Gastrocnemius medialis (tissue), 4 donors: ENCODE measurements at regions not wholly inside any gene's neighbourhood (a gene's known extent, or its start where the extent isn't known, plus 50 kb on each side); places are given as distances from the start of the nearest gene placed in this dataset.

Experiments
- POLR2A ChIP-seq, 2 donors: fragments of 450-650 bp; IDR thresholded peaks; one replicate each; pipeline ENCODE4 v1.6.1; 2017; ENCODE audit warnings: antibody characterized with exemption in 2 of 2, mild to moderate bottlenecking in 2 of 2, moderate library complexity in 2 of 2
- TF ChIP-seq, protein P1 (sequence below), 5 experiments: fragments of 450-650 bp in 3 of 5; fragments of 200-600 bp in 2 of 5; sonication (generic) in 2 of 5; IDR thresholded peaks in 4 of 5; conservative IDR thresholded peaks in 1 of 5; 1 replicate in 4 of 5; 2 replicates in 1 of 5; pipeline ENCODE4 v1.5.1; 2016 to 2019; ENCODE audit warnings: antibody characterized with exemption in 5 of 5, mild to moderate bottlenecking in 3 of 5, moderate library complexity in 3 of 5

DNA sequence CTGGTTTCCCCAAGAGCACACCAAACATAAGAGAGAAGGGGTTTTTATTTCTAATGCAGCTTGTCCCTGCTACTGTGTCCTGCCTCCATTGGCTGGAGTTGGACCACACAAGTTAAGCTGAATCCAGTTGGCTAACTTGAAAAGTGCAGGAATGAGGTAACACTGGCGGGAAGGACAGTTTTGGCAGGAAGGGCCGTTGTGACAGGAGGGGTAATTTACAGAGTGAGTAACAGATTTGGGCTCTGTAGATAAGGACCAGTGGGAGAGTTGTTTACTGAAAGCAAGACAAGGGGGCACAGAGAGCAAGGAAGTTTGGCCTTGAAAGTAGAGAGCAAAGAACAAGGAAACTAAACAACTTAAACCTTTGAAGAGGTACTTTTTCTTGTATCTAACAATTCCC is 1623.3 kb upstream of the RAG2 start:
- no peak for TF ChIP-seq POLR2A (IDR thresholded peaks at IDR 0.05)
- TF ChIP-seq, protein P1, sequence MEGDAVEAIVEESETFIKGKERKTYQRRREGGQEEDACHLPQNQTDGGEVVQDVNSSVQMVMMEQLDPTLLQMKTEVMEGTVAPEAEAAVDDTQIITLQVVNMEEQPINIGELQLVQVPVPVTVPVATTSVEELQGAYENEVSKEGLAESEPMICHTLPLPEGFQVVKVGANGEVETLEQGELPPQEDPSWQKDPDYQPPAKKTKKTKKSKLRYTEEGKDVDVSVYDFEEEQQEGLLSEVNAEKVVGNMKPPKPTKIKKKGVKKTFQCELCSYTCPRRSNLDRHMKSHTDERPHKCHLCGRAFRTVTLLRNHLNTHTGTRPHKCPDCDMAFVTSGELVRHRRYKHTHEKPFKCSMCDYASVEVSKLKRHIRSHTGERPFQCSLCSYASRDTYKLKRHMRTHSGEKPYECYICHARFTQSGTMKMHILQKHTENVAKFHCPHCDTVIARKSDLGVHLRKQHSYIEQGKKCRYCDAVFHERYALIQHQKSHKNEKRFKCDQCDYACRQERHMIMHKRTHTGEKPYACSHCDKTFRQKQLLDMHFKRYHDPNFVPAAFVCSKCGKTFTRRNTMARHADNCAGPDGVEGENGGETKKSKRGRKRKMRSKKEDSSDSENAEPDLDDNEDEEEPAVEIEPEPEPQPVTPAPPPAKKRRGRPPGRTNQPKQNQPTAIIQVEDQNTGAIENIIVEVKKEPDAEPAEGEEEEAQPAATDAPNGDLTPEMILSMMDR (IDR thresholded peaks at IDR 0.05 in 4 of 5, conservative IDR thresholded peaks at IDR 0.05 in 1 of 5) = no peak
